ENCODE measurements at regions not wholly inside any gene's neighbourhood (a gene's known extent, or its start where the extent isn't known, plus 50 kb on each side); places are given as distances from the start of the nearest gene placed in this dataset.

DNA sequence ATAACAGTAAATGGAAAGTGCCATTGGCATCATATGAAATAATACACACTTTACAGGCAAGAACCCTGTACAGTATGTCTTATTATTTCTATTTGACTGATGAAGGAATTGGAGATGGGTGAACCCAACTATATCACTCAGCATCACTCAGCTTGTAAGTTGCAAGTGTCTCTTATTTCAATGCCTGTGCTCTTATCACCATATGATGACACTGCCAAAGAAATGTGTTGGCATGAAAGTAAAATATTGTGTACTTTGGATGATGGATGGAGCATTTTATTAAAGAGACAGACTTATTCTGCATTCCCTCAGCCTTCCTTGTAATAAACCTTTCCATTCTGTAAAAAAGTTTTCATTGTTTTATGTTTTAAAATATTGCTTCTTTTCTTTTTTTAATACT lies 927.5 kb upstream of the VRK2 start:
- no peak overlapping the region for H3K27ac ChIP-seq
- H3K4me1 ChIP-seq: no peaks in the 10 kb centered on the region
- intact Hi-C loops (cut with DNase I): no loop called here

DNA sequence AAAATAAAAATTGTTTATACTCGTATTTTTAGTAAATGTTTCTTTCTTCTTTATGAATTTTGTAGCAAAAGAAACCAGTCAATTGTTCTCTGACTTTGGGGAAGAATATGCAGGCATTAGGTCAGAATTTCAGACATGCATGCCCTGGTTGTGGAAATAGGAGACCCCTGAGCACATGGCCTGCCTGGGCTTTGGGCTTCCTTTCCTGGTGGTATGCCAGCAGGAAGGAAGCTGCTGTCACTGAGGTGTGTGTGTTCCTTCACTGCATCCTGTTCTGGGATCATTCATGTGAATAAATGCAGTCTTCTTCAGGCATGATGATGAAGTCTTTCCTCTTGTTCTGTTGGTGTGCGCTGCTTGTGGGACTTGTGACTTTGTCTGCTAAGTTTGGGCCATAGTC lies 920.2 kb upstream of the VRK2 start:
- H3K9me3 ChIP-seq: no peaks in the 10 kb centered on the region
- H3K27me3 ChIP-seq: no peaks in the 10 kb centered on the region
- intact Hi-C loops (cut with DNase I): no loop called here
- no peak for DNase-seq
- TF ChIP-seq POLR2A (IDR thresholded peaks at IDR 0.05) (no peak), EP300 (IDR thresholded peaks at IDR 0.05) (no peak), POLR2AphosphoS5 (IDR thresholded peaks at IDR 0.05) (no peak)
- TF ChIP-seq, protein P1, sequence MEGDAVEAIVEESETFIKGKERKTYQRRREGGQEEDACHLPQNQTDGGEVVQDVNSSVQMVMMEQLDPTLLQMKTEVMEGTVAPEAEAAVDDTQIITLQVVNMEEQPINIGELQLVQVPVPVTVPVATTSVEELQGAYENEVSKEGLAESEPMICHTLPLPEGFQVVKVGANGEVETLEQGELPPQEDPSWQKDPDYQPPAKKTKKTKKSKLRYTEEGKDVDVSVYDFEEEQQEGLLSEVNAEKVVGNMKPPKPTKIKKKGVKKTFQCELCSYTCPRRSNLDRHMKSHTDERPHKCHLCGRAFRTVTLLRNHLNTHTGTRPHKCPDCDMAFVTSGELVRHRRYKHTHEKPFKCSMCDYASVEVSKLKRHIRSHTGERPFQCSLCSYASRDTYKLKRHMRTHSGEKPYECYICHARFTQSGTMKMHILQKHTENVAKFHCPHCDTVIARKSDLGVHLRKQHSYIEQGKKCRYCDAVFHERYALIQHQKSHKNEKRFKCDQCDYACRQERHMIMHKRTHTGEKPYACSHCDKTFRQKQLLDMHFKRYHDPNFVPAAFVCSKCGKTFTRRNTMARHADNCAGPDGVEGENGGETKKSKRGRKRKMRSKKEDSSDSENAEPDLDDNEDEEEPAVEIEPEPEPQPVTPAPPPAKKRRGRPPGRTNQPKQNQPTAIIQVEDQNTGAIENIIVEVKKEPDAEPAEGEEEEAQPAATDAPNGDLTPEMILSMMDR (IDR thresholded peaks at IDR 0.05): no peak
- WGBS, 2 donors: 81 to 85% methylated on average over 2 of the region's 2 CpGs
- H3K4me1 ChIP-seq: no peaks in the 10 kb centered on the region
- no peak overlapping the region for H3K27ac ChIP-seq
- H3K4me3 ChIP-seq: no peak overlapping the region
- no peaks in the 10 kb centered on the region for H3K36me3 ChIP-seq

More for the DNA sequence above, 927.5 kb upstream of the VRK2 start:
- H3K9me3 ChIP-seq: no peaks in the 10 kb centered on the region
- no peaks in the 10 kb centered on the region for H3K36me3 ChIP-seq
- TF ChIP-seq POLR2A (IDR thresholded peaks at IDR 0.05) (no peak), EP300 (IDR thresholded peaks at IDR 0.05) (no peak), POLR2AphosphoS5 (IDR thresholded peaks at IDR 0.05) (no peak)
- TF ChIP-seq, protein P1 (IDR thresholded peaks at IDR 0.05): no peak
- DNase-seq: no peak
- no peaks in the 10 kb centered on the region for H3K27me3 ChIP-seq
- H3K4me3 ChIP-seq: no peak overlapping the region

DNA sequence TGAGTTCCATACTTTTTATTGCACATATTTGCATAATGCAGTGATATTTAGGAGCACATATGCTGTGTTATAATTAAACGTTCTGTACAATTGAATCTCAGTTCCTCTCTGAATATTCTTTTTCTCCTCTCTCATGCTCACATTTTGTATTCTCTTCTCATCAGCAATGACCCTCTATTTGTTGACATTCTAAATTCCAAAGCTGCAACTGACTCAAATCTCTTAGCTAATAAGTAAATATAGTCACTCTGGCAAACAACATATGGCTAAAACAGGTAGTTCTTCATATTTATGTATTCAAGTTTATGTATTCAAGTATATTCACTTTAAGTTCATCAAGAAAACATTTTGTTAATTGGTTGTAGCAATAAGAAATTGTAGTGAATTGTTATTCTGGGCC lies 907.4 kb upstream of the VRK2 start:
- no peak for DNase-seq
- no peaks in the 10 kb centered on the region for H3K9me3 ChIP-seq
- no peaks in the 10 kb centered on the region for H3K36me3 ChIP-seq
- H3K4me1 ChIP-seq: no peaks in the 10 kb centered on the region
- no peak overlapping the region for H3K4me3 ChIP-seq
- intact Hi-C loops (cut with DNase I): no loop called here
- H3K27me3 ChIP-seq: no peaks in the 10 kb centered on the region
- no peak overlapping the region for H3K27ac ChIP-seq
- TF ChIP-seq POLR2AphosphoS5 (IDR thresholded peaks at IDR 0.05): no peak
- no peak for TF ChIP-seq EP300 (IDR thresholded peaks at IDR 0.05)
- no peak for TF ChIP-seq POLR2A (IDR thresholded peaks at IDR 0.05)
- TF ChIP-seq, protein P1 (IDR thresholded peaks at IDR 0.05): no peak
- WGBS, 2 donors: 50 to 78% methylated on average over 1 of the region's 1 CpG

DNA sequence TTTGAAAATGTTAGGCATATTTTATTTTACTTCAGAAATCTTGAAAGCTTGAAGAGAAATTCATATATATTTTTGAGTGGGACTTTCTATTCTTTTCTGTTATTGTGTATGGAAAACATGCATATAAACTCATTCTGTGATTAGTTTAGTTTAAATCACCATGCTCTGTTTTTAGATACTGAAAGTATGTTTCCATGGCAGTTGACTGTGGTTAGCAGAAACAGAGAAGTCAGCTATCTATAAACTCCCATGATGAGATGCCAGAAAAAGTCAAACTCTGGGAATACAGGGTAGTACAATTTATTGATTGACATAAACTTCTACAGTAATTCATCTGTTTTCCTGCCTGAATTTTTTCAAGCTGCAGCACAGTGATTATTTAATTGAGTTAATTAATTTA lies 905.3 kb upstream of the VRK2 start:
- Histone ChIP-seq H3K36me3 (no peaks in the 10 kb centered on the region), H3K4me1 (no peaks in the 10 kb centered on the region), H3K4me3 (no peak overlapping the region), H3K27ac (no peak overlapping the region), H3K9me3 (no peaks in the 10 kb centered on the region), H3K27me3 (no peaks in the 10 kb centered on the region)
- no peak for TF ChIP-seq POLR2AphosphoS5 (IDR thresholded peaks at IDR 0.05)
- TF ChIP-seq POLR2A (IDR thresholded peaks at IDR 0.05): no peak
- no peak for TF ChIP-seq EP300 (IDR thresholded peaks at IDR 0.05)
- TF ChIP-seq, protein P1 (IDR thresholded peaks at IDR 0.05): no peak
- intact Hi-C loops (cut with DNase I): no loop called here
- DNase-seq: no peak

DNA sequence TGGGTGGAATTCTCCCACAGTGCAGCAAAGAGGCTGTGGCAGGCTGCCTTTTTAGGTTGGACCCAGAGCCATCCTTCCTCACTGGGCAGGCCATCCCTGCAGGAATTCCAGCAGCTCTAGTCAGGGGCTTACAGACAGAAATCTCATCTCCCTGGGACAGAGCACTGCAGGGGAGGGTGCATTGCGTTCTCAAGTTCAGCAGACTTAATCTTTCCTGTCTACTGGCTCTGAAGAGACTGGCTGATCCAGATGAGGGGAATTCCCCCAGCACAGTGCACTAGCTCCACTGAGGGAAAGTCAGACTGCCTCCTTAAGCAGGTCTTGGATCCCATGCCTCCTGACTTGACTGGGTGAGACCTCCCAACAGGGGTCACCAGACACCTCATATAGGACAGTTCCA lies 899.7 kb upstream of the VRK2 start:
- H3K4me1 ChIP-seq: no peaks in the 10 kb centered on the region
- intact Hi-C loops (cut with DNase I): no loop called here
- no peaks in the 10 kb centered on the region for H3K27me3 ChIP-seq
- no peaks in the 10 kb centered on the region for H3K9me3 ChIP-seq
- no peak for DNase-seq
- H3K4me3 ChIP-seq: no peak overlapping the region
- WGBS, 2 donors: 53 to 69% methylated on average over 1 of the region's 1 CpG
- TF ChIP-seq POLR2A (IDR thresholded peaks at IDR 0.05): no peak
- no peak for TF ChIP-seq EP300 (IDR thresholded peaks at IDR 0.05)
- no peak for TF ChIP-seq POLR2AphosphoS5 (IDR thresholded peaks at IDR 0.05)
- no peaks in the 10 kb centered on the region for H3K36me3 ChIP-seq
- H3K27ac ChIP-seq: no peak overlapping the region
